Suprapubic skin (tissue), 3 donors: ENCODE measurements at regions not wholly inside any gene's neighbourhood (a gene's known extent, or its start where the extent isn't known, plus 50 kb on each side); places are given as distances from the start of the nearest gene placed in this dataset.

Source experiments
- EP300 ChIP-seq: sonication (generic); formaldehyde crosslinking; IDR thresholded peaks from one replicate; pipeline ENCODE4 v1.6.1; 2017; ENCODE audit warnings: antibody characterized with exemption
- TF ChIP-seq, protein P1 (sequence below), 2 donors: fragments of 200-600 bp in 1 of 2; fragments of 450-650 bp in 1 of 2; sonication (generic) in 1 of 2; IDR thresholded peaks; one replicate each; pipeline ENCODE4 v1.5.1; 2016 to 2019; ENCODE audit warnings: antibody characterized with exemption in 2 of 2, mild to moderate bottlenecking in 1 of 2, moderate library complexity in 1 of 2

- TF ChIP-seq EP300: no peak
- TF ChIP-seq, protein P1, sequence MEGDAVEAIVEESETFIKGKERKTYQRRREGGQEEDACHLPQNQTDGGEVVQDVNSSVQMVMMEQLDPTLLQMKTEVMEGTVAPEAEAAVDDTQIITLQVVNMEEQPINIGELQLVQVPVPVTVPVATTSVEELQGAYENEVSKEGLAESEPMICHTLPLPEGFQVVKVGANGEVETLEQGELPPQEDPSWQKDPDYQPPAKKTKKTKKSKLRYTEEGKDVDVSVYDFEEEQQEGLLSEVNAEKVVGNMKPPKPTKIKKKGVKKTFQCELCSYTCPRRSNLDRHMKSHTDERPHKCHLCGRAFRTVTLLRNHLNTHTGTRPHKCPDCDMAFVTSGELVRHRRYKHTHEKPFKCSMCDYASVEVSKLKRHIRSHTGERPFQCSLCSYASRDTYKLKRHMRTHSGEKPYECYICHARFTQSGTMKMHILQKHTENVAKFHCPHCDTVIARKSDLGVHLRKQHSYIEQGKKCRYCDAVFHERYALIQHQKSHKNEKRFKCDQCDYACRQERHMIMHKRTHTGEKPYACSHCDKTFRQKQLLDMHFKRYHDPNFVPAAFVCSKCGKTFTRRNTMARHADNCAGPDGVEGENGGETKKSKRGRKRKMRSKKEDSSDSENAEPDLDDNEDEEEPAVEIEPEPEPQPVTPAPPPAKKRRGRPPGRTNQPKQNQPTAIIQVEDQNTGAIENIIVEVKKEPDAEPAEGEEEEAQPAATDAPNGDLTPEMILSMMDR (IDR thresholded peaks at IDR 0.05): no peak
Measured at GRCh38 chr18:46423226-46423805, 233.7 kb downstream of the LOXHD1 start.
